Astrocyte (in vitro differentiated cells and primary cell): ENCODE measurements at regions not wholly inside any gene's neighbourhood (a gene's known extent, or its start where the extent isn't known, plus 50 kb on each side); places are given as distances from the start of the nearest gene placed in this dataset.

Experiments
- EZH2 ChIP-seq: IDR thresholded peaks from 2 replicates; pipeline ENCODE4 v1.6.1; 2012; ENCODE audit warnings: mild to moderate bottlenecking, low read length, inconsistent platforms; ENCODE audit not compliant: insufficient read depth
- TF ChIP-seq, protein P1 (sequence below): IDR thresholded peaks from 2 replicates; pipeline ENCODE4 v1.5.1; 2011; ENCODE audit warnings: low read depth, mild to moderate bottlenecking, inconsistent platforms, low read length, moderate library complexity; ENCODE audit not compliant: insufficient read depth

DNA sequence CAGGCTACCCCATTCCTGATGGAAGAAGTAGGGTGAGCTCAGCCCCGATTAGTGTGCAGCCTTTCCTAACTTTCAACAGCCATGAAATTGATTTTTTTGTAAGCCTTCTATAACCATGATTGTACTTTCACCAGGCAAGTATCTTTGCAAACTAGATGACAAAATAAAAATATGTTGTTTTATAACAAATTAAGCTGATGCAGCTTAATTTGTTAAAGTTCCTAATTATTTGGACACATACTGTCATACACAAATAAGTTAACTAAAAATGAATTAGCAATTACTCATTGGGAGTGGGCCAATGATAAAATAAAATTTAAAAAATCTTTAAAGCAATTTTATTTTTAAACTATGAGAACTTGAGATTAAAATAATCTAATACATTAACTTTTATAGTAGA is 113.1 kb upstream of the FANCL start:
- TF ChIP-seq EZH2, result no peak
- TF ChIP-seq, protein P1, sequence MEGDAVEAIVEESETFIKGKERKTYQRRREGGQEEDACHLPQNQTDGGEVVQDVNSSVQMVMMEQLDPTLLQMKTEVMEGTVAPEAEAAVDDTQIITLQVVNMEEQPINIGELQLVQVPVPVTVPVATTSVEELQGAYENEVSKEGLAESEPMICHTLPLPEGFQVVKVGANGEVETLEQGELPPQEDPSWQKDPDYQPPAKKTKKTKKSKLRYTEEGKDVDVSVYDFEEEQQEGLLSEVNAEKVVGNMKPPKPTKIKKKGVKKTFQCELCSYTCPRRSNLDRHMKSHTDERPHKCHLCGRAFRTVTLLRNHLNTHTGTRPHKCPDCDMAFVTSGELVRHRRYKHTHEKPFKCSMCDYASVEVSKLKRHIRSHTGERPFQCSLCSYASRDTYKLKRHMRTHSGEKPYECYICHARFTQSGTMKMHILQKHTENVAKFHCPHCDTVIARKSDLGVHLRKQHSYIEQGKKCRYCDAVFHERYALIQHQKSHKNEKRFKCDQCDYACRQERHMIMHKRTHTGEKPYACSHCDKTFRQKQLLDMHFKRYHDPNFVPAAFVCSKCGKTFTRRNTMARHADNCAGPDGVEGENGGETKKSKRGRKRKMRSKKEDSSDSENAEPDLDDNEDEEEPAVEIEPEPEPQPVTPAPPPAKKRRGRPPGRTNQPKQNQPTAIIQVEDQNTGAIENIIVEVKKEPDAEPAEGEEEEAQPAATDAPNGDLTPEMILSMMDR, result no peak
